ENCODE measurements at regions not wholly inside any gene's neighbourhood (a gene's known extent, or its start where the extent isn't known, plus 50 kb on each side); places are given as distances from the start of the nearest gene placed in this dataset.
"Not testable (repeated sequence)": the region's sequence is repeated elsewhere in the genome, so short reads cannot be mapped to it uniquely, and the experiment has no call there.

DNA sequence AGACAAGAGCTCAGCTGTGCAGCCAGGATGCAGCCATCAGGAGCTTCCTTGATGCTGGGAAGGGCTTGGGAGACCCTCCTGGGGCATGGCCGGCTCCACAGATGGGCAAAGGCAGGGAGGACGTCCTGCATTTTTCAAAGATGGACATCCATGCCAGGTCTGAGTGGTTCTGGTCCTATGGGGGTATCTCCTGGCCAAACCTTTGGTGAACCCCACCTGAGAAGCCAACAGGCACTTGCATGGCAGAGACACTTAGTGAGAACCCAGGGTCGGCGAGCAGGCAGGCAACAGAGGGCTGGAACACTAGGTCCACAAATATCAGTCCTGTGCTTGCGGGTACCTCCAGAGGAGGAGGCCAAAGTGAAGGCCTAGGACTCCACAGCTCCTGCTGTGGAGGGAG, 70.0 kb downstream of the KCTD15 start:
- DNase-seq = no peak

- DNase-seq = no peak
These were observed 71.5 kb downstream of the KCTD15 start for GRCh38 chr19:33868076-33868735.

GRCh38 chr19:33868788-33869412, 72.2 kb downstream of the KCTD15 start:
- DNase-seq = no peak

DNA sequence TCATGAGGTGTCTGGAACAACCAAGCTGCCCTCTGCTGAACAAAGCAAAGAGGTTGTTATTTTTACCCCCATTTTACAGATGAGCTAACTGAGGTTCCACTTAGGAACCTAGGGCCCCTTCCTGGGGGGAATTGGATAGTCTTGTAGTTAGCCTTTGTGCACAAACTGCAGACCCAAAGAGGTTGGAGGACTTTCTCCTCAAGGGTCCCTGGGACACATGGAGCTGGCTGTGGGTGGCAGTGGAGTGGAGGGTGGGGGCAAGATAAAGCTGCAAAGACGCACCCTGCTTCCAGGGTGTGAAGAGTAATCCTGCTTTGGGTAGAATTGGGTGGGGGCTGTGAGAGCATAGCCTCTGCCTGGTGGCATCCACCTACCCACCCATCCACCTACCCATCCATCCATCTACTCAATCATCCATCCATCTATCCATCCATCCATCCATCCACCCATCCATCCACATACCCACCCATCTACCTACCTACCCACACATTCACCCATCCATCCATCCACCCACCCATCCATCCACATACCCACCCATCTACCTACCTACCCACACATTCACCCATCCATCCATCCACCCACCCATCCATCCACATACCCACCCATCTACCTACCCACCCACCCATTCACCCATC, 73.7 kb downstream of the KCTD15 start:
- not testable (repeated sequence) for DNase-seq

DNA sequence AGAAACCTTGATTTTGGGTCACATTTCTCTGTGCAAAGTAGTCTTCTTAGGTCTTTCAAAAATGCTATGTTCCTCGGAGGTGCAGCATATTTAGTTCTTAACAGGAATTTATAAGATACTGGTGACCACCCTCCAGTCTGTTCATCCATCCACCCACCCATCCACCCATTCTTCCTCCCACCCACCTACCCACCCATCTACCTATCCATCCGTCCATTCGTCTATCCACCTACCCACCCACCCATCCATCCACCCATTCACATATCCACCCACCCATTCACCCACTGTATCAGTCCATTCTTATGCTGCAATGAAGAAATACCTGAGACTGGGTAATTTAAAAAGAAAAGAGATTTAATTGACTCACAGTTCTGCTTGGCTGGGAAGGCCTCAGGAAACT, 74.9 kb downstream of the KCTD15 start:
- no peak for DNase-seq

- DNase-seq = no peak
These were observed 76.0 kb downstream of the KCTD15 start for GRCh38 chr19:33872445-33873320.

- DNase-seq = no peak
These were observed 78.4 kb downstream of the KCTD15 start for GRCh38 chr19:33875071-33875470.

DNA sequence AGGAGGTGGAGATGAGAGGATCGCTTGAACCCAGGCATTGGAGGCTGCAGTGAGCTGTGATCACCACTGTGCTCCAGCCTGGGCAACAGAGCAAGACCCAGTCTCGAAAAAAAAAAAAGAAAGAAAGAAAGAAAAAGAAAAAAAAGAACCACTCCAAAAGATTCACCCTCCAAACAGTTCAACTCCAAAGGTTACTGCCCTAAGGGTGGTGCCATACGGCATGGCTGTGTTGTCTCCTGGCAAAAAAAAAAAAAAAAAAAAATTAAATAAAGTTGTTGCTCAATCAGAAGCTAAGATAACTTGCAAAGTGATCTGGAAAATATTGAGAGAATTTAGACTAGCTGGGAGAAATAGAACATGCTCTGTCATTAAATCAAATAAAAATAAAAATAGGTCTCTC, 79.5 kb downstream of the KCTD15 start:
- DNase-seq = no peak

GRCh38 chr19:33878030-33878544, 81.4 kb downstream of the KCTD15 start:
- no peak for DNase-seq

DNA sequence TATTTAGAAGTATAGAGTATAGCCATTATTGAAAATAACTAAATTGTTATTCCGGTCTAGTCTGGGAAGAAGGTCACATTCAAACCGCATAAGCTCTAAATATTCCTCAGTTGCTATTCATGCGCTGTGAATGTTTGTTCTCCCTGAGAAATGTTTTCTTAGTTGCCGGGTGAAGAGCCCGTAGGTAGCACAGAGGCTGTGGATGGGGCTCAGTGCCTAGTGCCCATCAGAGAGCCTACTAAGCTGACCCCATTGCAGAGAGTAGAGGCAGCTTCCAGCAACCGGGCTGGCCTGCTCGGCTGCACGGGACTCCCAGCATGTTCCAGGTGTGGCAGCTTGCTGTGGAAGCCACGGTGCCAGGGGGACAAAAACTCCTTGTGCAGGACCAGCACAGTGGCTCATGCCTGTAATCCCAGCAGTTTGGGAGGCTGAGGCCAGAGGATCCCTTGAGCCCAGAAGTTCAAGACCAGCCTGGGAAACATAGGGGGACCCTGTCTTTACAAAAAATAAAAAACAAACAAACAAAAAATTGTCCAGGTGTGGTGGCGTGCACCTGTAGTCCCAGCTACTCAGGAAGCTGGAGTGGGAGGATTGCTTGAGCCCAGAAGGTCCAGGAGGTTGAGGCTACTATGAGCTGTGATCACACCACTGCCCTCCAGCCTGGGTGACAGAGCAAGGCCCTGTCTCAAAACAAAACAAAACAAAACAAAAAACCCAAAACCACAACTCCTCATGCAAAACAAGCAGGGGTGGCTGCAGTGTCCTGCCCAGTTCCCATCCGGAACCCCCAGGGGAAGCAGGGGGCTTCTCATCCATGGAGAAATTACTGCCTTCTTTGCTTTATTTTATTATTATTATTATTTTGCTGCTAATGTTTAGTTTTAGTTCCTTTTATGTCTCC, 82.5 kb downstream of the KCTD15 start:
- no peak for DNase-seq

GRCh38 chr19:33879818-33880575, 83.3 kb downstream of the KCTD15 start:
- no peak for DNase-seq

DNA sequence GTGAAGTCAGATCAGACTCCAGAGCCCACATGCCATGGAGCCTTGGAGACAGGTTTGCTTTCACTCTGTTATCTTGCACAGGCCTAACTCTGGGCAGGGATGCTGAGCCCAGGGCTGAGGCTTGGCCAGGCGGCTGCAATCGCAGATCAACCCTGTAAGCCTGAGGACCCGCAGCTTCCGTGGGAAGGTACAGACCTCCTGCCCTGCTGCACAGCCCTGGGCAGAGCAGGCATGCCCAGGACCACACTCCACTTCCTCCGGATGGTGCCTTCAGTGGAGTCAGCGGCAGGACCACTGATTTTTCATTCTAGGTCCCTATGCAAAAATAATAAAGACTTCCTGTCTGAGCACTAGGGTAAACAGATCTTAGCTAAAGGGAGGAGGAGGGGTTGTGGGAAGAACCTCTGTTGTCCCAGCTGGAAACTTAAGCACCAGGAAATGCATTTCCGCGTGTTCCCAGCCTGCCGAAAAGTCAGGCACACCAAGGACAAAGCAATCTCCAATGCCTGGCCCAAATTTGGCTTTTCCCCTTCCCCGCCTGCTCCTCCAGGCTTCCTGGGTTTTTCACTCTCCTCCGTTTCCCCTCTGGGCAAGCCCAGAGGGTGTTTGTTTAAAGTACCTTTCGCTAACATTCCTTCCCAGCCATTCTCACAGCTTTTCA, 87.3 kb downstream of the KCTD15 start:
- no peak for DNase-seq

DNA sequence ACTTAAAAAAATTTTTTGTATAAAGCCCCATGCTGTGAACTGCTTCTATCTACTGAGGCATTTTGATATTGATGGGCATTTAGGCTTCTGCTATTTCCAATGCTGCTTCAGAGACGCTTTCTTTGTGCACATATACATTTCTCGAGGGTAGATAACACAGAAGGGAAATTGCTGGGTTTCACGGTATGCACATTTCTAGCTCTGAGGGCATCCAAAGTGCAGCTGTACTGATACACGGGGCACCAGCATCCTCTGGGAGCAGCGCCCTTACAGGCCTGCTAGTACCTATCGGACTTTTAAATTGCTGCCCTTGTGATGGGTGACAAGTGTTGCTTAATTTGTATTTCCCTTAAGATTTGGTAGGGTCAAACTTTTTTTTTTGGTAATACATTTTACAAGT, 88.6 kb downstream of the KCTD15 start:
- DNase-seq = no peak

DNA sequence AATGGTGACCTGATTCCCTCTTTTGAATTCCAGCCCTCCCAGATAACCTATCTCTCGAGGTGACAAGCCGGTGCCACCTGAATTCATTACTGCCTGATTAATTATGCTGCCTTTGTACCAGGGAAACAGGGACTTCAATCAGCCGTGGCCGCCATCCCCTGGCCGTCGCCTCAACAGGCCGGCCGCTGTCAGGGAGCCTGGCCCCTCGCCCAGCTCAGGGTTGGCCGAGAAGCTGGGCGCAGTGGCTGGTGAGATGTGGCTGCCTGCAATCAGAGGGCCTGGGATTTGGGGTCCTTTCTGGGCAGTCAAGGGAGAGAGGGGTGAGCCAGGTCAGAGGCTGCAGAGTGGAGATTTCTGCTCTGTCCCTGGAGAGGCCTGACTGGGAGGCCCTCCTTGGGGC, 91.2 kb downstream of the KCTD15 start:
- DNase-seq = no peak

DNA sequence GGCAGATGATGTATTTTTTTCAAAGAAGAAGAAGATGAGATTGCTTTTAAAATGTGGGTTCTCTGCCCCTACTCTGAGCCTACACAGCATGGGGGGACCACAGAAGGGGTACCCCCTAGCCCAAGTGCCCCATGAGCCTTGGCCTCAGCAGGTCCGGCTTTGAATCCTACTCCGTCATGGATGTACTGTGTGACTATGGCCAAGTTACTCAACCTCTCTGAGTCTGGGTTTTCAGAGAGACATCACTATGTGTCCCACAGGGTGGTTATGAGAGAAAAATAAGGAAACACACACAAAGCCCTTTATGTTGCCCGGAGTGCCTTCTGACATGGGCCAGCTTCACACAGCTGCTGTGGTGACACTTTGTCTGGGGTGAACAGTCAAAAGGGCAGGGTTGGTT, 92.0 kb downstream of the KCTD15 start:
- DNase-seq = no peak

DNA sequence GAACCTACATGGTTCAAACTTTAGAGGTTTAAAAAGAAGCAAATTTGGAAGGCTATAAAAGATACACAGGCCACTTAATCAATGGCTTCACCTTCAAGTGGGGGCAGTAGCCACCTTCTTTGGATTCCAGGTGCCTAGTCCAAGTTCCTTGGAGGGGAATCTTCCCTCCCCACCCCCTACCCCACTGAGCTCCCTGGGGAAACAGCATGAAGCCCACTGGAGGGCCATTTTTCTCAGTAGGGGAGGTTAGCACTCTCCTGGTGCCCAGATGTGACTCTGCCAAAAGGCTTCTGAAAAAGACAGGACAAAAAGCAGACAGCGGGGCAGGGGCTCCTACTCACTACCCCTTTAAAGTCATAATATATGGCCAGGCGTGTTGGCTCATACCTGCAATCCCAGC, 93.9 kb downstream of the KCTD15 start:
- no peak for DNase-seq

- no peak for DNase-seq
These were observed 95.1 kb downstream of the KCTD15 start for GRCh38 chr19:33891773-33892172.

DNA sequence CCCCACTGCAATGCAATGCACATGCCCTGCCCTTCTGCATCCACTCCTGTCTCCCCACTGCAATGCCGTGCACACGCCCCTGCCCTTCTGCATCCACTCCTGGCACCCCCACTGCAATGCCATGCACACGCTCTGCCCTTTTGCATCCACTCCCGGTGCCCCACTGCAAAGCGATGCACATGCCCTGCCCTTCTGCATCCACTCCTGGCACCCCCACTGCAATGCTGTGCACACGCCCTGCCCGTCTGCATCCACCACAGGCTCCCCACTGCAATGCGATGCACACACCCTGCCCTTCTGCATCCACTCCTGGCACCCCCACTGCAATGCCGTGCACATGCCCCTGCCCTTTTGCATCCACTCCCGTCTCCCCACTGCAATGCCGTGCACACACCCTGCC, 98.1 kb downstream of the KCTD15 start:
- DNase-seq = no peak

GRCh38 chr19:33895366-33895765, 98.7 kb downstream of the KCTD15 start:
- no peak for DNase-seq

GRCh38 chr19:33898062-33898677, 101.5 kb downstream of the KCTD15 start:
- DNase-seq = no peak
